Panc1 (cell line): ENCODE measurements at regions not wholly inside any gene's neighbourhood (a gene's known extent, or its start where the extent isn't known, plus 50 kb on each side); places are given as distances from the start of the nearest gene placed in this dataset.

ENCODE experiments used
- ATAC-seq: fragments of 200-7000 bp; cut with Tn5 transposase; 2 replicates; pipeline ENCODE4 v1.9.1; 2020; ENCODE audit warnings: mild to moderate bottlenecking, moderate library complexity
- BruUV-seq: library from RNA; stranded (reverse); fragments of 400-500 nt; replicated peaks from 2 replicates; lab custom pipeline; 2021; lab: Mats Ljungman, UMichigan
- CTCF ChIA-PET: fragments of 300-600 bp; sonication (Branson Sonifier 250); formaldehyde crosslinking; loops from one replicate; lab custom pipeline; 2022; ENCODE audit warnings: antibody characterized with exemption; lab: Charles Lee
- POLR2A ChIA-PET: fragments of 300-600 bp; sonication (Branson Sonifier 250); formaldehyde crosslinking; loops from one replicate; lab custom pipeline; 2022; ENCODE audit warnings: antibody characterized with exemption; lab: Charles Lee
- DNase-seq: peaks from one replicate; pipeline ENCODE4 v3.0.0-alpha.2; 2010; ENCODE audit warnings: low read depth, low spot score
- H3K27ac ChIP-seq: 2 replicates; pipeline ENCODE4 v1.5.1; 2011; ENCODE audit warnings: mild to moderate bottlenecking, low read length, inconsistent platforms
- H3K27me3 ChIP-seq: fragments of 200-500 bp; sonication (Bioruptor generic); 2 replicates; pipeline ENCODE4 v1.6.0; 2014; ENCODE audit warnings: low read length, inconsistent platforms; ENCODE audit not compliant: control insufficient read depth, insufficient read depth
- H3K36me3 ChIP-seq: fragments of 200-500 bp; sonication (Bioruptor generic); 2 replicates; pipeline ENCODE4 v1.5.1; 2014; ENCODE audit warnings: inconsistent platforms, mild to moderate bottlenecking, low read length, moderate library complexity; ENCODE audit not compliant: control insufficient read depth, insufficient read depth
- H3K4me1 ChIP-seq: 2 replicates; pipeline ENCODE4 v1.5.1; 2011; ENCODE audit warnings: inconsistent platforms, mild to moderate bottlenecking, low read length, moderate library complexity; ENCODE audit not compliant: control insufficient read depth, insufficient read depth
- H3K4me3 ChIP-seq, 2 experiments: 2 replicates each; pipeline ENCODE4 v1.5.1; 2011 to 2012; ENCODE audit warnings: low read depth in 2 of 2, low read length in 2 of 2, mild to moderate bottlenecking in 2 of 2, inconsistent platforms in 1 of 2, moderate library complexity in 1 of 2
- H3K9me3 ChIP-seq: fragments of 200-500 bp; sonication (Bioruptor generic); 2 replicates; pipeline ENCODE4 v1.5.1; 2014; ENCODE audit warnings: low read depth, mild to moderate bottlenecking, inconsistent platforms, low read length, moderate library complexity; ENCODE audit not compliant: control insufficient read depth, insufficient read depth
- CTCF ChIP-seq: fragments of 450-650 bp; IDR thresholded peaks from 2 replicates; pipeline ENCODE4 v1.5.1; 2017; ENCODE audit warnings: mild to moderate bottlenecking
- POLR2AphosphoS5 ChIP-seq: IDR thresholded peaks from 2 replicates; pipeline ENCODE4 v1.6.1; 2012; ENCODE audit warnings: mild to moderate bottlenecking, low read depth, low read length, moderate library complexity
- REST ChIP-seq, 2 experiments: IDR thresholded peaks; 2 replicates each; pipeline ENCODE4 v1.6.1; 2011 to 2012; ENCODE audit warnings: low read depth in 2 of 2, control low read depth in 1 of 2, low read length in 1 of 2, mild to moderate bottlenecking in 1 of 2, moderate library complexity in 1 of 2; ENCODE audit not compliant: insufficient read depth in 1 of 2
- SIN3A ChIP-seq: IDR thresholded peaks from 2 replicates; pipeline ENCODE4 v1.6.1; 2012; ENCODE audit warnings: low read depth, mild to moderate bottlenecking, low read length, moderate library complexity, borderline replicate concordance; ENCODE audit not compliant: insufficient read depth
- TCF7L2 ChIP-seq: IDR thresholded peaks from 2 replicates; pipeline ENCODE4 v1.6.1; 2011; ENCODE audit warnings: mild to moderate bottlenecking, low read depth, low read length, inconsistent platforms
- in situ Hi-C: cut with HindIII; loops from 2 replicates; pipeline ENCODE4 v1.10.0; 2016; ENCODE audit warnings: low sequenced_read_pairs, low pct_unique_long_range_greater_than_20kb
- intact Hi-C: fragments of 100-400 bp; cut with micrococcal nuclease; formaldehyde crosslinking; loops from one replicate; pipeline ENCODE4 v1.10.0; 2022; ENCODE audit not compliant: unreplicated experiment

- no peaks in the 10 kb centered on the region for H3K4me1 ChIP-seq
- no peaks in the 10 kb centered on the region for H3K27me3 ChIP-seq
- H3K36me3 ChIP-seq: no peaks in the 10 kb centered on the region
- POLR2A ChIA-PET: no interaction called here
- H3K4me3 ChIP-seq: no peak overlapping the region
- H3K27ac ChIP-seq: no peak overlapping the region
- intact Hi-C loops: no loop called here
- in situ Hi-C loops: no loop called here
- DNase-seq (no peak), ATAC-seq (no peak)
- H3K9me3 ChIP-seq: no peaks in the 10 kb centered on the region
- no TSS peak for BruUV-seq
- CTCF ChIA-PET: no interaction called here
- no peak for TF ChIP-seq SIN3A
- no peak for TF ChIP-seq TCF7L2
- no peak for TF ChIP-seq REST (IDR thresholded peaks at IDR 0.05; ENCODE audit: insufficient read depth in 1 of 2, low read depth in 2 of 2, low read length in 1 of 2)
- no peak for TF ChIP-seq POLR2AphosphoS5
- TF ChIP-seq CTCF: no peak
Observed at GRCh38 chr4:130814896-130815295, 1718.9 kb downstream of the C4orf33 start.

- intact Hi-C loops: no loop called here
- no peaks in the 10 kb centered on the region for H3K36me3 ChIP-seq
- in situ Hi-C loops: no loop called here
- ATAC-seq (no peak), DNase-seq (no peak)
- ChIA-PET CTCF (no interaction called here), POLR2A (no interaction called here)
- H3K27me3 ChIP-seq: no peaks in the 10 kb centered on the region
- no peak overlapping the region for H3K27ac ChIP-seq
- H3K4me1 ChIP-seq: no peaks in the 10 kb centered on the region
- no peak overlapping the region for H3K4me3 ChIP-seq
- BruUV-seq: no TSS peak
- TF ChIP-seq CTCF (no peak), POLR2AphosphoS5 (no peak), REST (IDR thresholded peaks at IDR 0.05; ENCODE audit: insufficient read depth in 1 of 2, low read depth in 2 of 2, low read length in 1 of 2) (no peak), SIN3A (no peak)
- no peaks in the 10 kb centered on the region for H3K9me3 ChIP-seq
Observed at GRCh38 chr4:130820448-130820847, 1724.5 kb downstream of the C4orf33 start.
